PC-3 (cell line): ENCODE measurements at regions not wholly inside any gene's neighbourhood (a gene's known extent, or its start where the extent isn't known, plus 50 kb on each side); places are given as distances from the start of the nearest gene placed in this dataset.

ENCODE experiments used
- EZH2phosphoT487 ChIP-seq: fragments of 300-600 bp; sonication (generic); IDR thresholded peaks from 2 replicates; pipeline ENCODE4 v1.6.1; 2018; ENCODE audit warnings: mild to moderate bottlenecking, antibody characterized with exemption, low read length, borderline replicate concordance
- TF ChIP-seq, protein P1 (sequence below): fragments of 300-600 bp; sonication (generic); conservative IDR thresholded peaks from 2 replicates; pipeline ENCODE4 v1.5.1; 2017; ENCODE audit warnings: antibody characterized with exemption, low read depth, mild to moderate bottlenecking, low read length

DNA sequence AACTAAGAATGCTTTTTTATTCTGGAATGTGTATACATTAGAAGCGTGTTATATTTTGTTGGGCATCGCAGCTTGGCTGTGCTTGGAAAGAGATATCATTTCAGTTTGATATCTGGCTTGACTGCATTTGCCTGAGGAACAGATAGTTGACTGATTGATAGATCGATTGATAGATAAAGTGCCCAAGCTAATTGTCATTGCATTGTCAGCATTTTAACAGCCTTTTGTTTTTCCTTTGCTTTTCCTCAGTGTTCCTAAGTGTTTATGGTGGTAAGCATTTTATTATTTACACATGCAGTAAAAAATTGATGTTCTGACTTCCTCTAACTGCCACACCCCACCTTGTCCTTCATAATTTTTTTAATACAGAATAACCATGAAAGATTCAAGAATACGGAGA is 180.9 kb upstream of the GRIK2 start:
- TF ChIP-seq, protein P1, sequence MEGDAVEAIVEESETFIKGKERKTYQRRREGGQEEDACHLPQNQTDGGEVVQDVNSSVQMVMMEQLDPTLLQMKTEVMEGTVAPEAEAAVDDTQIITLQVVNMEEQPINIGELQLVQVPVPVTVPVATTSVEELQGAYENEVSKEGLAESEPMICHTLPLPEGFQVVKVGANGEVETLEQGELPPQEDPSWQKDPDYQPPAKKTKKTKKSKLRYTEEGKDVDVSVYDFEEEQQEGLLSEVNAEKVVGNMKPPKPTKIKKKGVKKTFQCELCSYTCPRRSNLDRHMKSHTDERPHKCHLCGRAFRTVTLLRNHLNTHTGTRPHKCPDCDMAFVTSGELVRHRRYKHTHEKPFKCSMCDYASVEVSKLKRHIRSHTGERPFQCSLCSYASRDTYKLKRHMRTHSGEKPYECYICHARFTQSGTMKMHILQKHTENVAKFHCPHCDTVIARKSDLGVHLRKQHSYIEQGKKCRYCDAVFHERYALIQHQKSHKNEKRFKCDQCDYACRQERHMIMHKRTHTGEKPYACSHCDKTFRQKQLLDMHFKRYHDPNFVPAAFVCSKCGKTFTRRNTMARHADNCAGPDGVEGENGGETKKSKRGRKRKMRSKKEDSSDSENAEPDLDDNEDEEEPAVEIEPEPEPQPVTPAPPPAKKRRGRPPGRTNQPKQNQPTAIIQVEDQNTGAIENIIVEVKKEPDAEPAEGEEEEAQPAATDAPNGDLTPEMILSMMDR = no peak
- TF ChIP-seq EZH2phosphoT487 = no peak
